ENCODE measurements at regions not wholly inside any gene's neighbourhood (a gene's known extent, or its start where the extent isn't known, plus 50 kb on each side); places are given as distances from the start of the nearest gene placed in this dataset.

DNA sequence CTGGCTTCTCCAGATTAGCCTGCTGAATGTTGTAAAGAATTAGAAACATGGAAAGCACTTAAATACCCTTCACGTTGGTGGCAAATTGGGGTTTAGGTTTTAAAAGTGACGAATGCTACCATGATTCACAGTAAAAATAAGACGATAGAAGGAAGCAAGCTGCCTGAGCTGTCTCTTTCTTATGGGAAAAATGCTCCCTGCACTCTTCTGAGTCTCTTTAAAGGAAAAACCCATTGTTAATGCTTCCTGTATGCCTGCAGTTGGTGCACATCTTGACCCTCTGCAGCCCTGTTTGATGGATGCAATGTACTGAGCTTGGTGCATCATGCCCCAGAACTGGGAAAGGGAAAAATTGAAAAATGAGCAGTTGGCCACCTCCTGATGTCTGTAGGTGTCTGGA is 258.6 kb upstream of the RASGRP1 start:
- TF ChIP-seq, protein P1, sequence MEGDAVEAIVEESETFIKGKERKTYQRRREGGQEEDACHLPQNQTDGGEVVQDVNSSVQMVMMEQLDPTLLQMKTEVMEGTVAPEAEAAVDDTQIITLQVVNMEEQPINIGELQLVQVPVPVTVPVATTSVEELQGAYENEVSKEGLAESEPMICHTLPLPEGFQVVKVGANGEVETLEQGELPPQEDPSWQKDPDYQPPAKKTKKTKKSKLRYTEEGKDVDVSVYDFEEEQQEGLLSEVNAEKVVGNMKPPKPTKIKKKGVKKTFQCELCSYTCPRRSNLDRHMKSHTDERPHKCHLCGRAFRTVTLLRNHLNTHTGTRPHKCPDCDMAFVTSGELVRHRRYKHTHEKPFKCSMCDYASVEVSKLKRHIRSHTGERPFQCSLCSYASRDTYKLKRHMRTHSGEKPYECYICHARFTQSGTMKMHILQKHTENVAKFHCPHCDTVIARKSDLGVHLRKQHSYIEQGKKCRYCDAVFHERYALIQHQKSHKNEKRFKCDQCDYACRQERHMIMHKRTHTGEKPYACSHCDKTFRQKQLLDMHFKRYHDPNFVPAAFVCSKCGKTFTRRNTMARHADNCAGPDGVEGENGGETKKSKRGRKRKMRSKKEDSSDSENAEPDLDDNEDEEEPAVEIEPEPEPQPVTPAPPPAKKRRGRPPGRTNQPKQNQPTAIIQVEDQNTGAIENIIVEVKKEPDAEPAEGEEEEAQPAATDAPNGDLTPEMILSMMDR (IDR thresholded peaks at IDR 0.05; ENCODE audit: low read depth, low read length, poor library complexity, severe bottlenecking) = no peak
- no peak for TF ChIP-seq EZH2phosphoT487 (IDR thresholded peaks at IDR 0.05; ENCODE audit: borderline replicate concordance, low read length)
